ENCODE measurements at regions not wholly inside any gene's neighbourhood (a gene's known extent, or its start where the extent isn't known, plus 50 kb on each side); places are given as distances from the start of the nearest gene placed in this dataset.

DNA sequence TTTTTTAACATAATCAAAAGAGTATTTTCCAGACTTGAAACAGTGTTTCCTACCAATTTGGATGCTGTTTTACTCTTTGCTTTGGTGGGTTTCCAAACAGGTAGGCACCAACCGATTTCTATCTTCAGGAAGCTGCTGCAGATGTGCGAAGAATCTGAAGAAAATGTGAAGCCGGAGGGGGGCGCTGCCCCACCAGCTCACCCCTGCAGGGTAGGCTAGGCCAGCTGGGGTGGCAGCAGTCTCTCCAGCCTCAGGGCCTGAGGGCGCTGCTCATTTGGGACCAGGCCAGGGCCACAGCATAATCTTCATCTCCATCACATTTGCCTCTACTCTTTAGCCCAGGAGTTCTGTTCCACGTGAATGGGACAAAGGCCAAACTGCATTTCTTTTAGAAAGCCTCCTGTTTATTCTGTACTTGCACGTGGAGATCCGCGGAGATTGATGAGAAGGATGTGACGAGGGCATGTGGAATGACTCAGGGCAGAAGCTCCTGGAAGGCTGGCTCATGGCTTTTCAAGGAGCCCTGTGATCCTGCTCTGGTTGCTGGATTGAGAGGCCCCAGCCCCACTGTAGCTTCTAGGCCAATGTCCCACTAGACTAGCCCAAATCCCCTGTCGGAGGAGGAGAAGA, 84.2 kb upstream of the FAM136A start:
- Histone ChIP-seq H3K4me3 (no peak overlapping the region), H3F3A (ENCODE audit: low read depth) (no peaks in the 10 kb centered on the region), H2AFZ (replicated peaks) (no peak overlapping the region), H4K20me1 (ENCODE audit: low read depth) (no peaks in the 10 kb centered on the region), H3K27me3 (no peaks in the 10 kb centered on the region), H3K79me2 (ENCODE audit: low read depth) (no peaks in the 10 kb centered on the region), H3K9ac (no peak overlapping the region), H3K4me2 (no peak overlapping the region), H3K4me1 (no peaks in the 10 kb centered on the region), H3K36me3 (no peaks in the 10 kb centered on the region), H3K27ac (no peak overlapping the region), H3K9me3 (ENCODE audit: low read depth) (no peaks in the 10 kb centered on the region)
- Mint-ChIP-seq H3K36me3 (no peaks in the 10 kb centered on the region), H3K4me1 (no peaks in the 10 kb centered on the region), H3K9me3 (peaks cover 2% of the 10 kb centered on the region), H3K27ac (no peak overlapping the region), H3K27me3 (ENCODE audit: insufficient read depth, low read depth) (peaks cover 4% of the 10 kb centered on the region), H3K4me3 (no peak overlapping the region)
- no peak for TF ChIP-seq EZH2phosphoT487 (IDR thresholded peaks at IDR 0.05)
- TF ChIP-seq, protein P1, sequence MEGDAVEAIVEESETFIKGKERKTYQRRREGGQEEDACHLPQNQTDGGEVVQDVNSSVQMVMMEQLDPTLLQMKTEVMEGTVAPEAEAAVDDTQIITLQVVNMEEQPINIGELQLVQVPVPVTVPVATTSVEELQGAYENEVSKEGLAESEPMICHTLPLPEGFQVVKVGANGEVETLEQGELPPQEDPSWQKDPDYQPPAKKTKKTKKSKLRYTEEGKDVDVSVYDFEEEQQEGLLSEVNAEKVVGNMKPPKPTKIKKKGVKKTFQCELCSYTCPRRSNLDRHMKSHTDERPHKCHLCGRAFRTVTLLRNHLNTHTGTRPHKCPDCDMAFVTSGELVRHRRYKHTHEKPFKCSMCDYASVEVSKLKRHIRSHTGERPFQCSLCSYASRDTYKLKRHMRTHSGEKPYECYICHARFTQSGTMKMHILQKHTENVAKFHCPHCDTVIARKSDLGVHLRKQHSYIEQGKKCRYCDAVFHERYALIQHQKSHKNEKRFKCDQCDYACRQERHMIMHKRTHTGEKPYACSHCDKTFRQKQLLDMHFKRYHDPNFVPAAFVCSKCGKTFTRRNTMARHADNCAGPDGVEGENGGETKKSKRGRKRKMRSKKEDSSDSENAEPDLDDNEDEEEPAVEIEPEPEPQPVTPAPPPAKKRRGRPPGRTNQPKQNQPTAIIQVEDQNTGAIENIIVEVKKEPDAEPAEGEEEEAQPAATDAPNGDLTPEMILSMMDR (IDR thresholded peaks at IDR 0.05), result peak; percentile 41
- peak; percentile 20 for DNase-seq (ENCODE audit: low spot score)

DNA sequence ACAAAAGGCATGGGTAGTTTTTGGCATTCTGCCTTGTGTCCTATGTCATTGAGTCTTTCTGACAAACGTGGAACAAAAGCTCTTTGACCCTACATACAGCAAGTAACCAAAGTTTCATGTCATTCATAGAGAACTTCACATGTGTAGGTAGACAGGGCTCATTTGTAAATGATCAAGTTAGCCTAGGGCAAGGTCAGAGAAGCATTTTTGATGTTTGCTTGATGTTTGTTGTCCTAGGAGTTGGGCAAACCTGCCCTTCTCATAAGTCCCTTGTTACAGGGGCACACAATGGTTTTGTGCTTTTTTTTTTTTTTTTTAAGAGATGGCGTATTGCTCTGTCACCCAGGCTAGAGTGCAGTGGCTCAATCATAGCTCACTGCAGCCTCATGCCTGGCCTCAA, 83.3 kb upstream of the FAM136A start:
- no peak overlapping the region for H3K27ac Mint-ChIP-seq
- no peaks in the 10 kb centered on the region for H3K36me3 Mint-ChIP-seq
- no peaks in the 10 kb centered on the region for H3K4me1 Mint-ChIP-seq
- DNase-seq (ENCODE audit: low spot score), result no peak
- no peaks in the 10 kb centered on the region for H4K20me1 ChIP-seq (ENCODE audit: low read depth)
- H3K27me3 ChIP-seq, result no peaks in the 10 kb centered on the region
- TF ChIP-seq EZH2 (IDR thresholded peaks at IDR 0.05), result no peak
- TF ChIP-seq EZH2phosphoT487 (IDR thresholded peaks at IDR 0.05), result no peak
- TF ChIP-seq, protein P1 (IDR thresholded peaks at IDR 0.05), result no peak
- no peaks in the 10 kb centered on the region for H3K79me2 ChIP-seq (ENCODE audit: low read depth)
- no peaks in the 10 kb centered on the region for H3K9me3 ChIP-seq (ENCODE audit: low read depth)
- no peak overlapping the region for H3K9ac ChIP-seq
- no peaks in the 10 kb centered on the region for H3K36me3 ChIP-seq
- peaks cover 4% of the 10 kb centered on the region for H3K27me3 Mint-ChIP-seq (ENCODE audit: insufficient read depth, low read depth)
- H3K4me1 ChIP-seq, result no peaks in the 10 kb centered on the region
- no peaks in the 10 kb centered on the region for H3F3A ChIP-seq (ENCODE audit: low read depth)
- no peak overlapping the region for H3K4me2 ChIP-seq
- H2AFZ ChIP-seq (replicated peaks), result no peak overlapping the region
- H3K4me3 Mint-ChIP-seq, result no peak overlapping the region
- H3K27ac ChIP-seq, result no peak overlapping the region
- H3K9me3 Mint-ChIP-seq, result peaks cover 2% of the 10 kb centered on the region
- no peak overlapping the region for H3K4me3 ChIP-seq

DNA sequence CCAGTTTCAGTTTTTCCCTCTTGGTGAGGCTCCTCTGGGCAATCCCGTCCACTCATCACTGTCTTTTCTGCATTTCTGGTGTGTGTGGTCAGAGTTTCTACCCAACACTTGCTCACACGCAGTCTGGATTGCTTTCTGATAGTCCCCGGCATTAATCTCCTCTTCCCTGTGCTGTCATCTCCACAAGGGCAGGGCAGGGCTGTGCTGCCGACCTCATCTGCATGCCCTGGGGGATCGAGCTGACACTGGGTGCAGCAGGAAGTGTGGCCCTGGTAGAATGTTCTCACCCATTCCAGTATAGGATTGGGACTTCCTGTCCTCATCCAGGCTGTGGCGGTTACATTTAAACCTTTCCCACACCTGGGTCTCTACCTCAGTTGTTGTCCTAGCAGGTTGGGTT, 80.0 kb upstream of the FAM136A start:
- Histone ChIP-seq H3K36me3 (no peaks in the 10 kb centered on the region), H3K27ac (no peak overlapping the region), H3K4me3 (no peak overlapping the region), H3K9me3 (ENCODE audit: low read depth) (no peaks in the 10 kb centered on the region), H2AFZ (replicated peaks) (no peak overlapping the region), H3K4me2 (no peak overlapping the region), H3K4me1 (peaks cover 6% of the 10 kb centered on the region), H3K79me2 (ENCODE audit: low read depth) (no peaks in the 10 kb centered on the region), H3F3A (ENCODE audit: low read depth) (no peaks in the 10 kb centered on the region), H3K27me3 (no peaks in the 10 kb centered on the region), H4K20me1 (ENCODE audit: low read depth) (no peaks in the 10 kb centered on the region), H3K9ac (no peak overlapping the region)
- Mint-ChIP-seq H3K27me3 (ENCODE audit: insufficient read depth, low read depth) (peaks cover 2% of the 10 kb centered on the region), H3K27ac (no peak overlapping the region), H3K9me3 (peaks cover 2% of the 10 kb centered on the region), H3K4me3 (no peak overlapping the region), H3K4me1 (no peaks in the 10 kb centered on the region), H3K36me3 (no peaks in the 10 kb centered on the region)
- DNase-seq (ENCODE audit: low spot score), result no peak
- TF ChIP-seq EZH2 (IDR thresholded peaks at IDR 0.05) (no peak), EZH2phosphoT487 (IDR thresholded peaks at IDR 0.05) (no peak)
- TF ChIP-seq, protein P1 (IDR thresholded peaks at IDR 0.05), result no peak
